Smooth muscle cell (in vitro differentiated cells): ENCODE measurements at regions not wholly inside any gene's neighbourhood (a gene's known extent, or its start where the extent isn't known, plus 50 kb on each side); places are given as distances from the start of the nearest gene placed in this dataset.

Experiments used
- DNase-seq: peaks from one replicate; lab custom pipeline; 2025; ENCODE audit not compliant: unreplicated experiment; lab: John Stamatoyannopoulos, UW
- H2AFZ ChIP-seq: fragments of 200-600 bp; sonication (generic); 2 replicates; pipeline ENCODE4 v1.6.0; 2016; ENCODE audit warnings: antibody characterized with exemption, low read depth, mild to moderate bottlenecking
- H3F3A ChIP-seq: fragments of 200-600 bp; sonication (generic); 2 replicates; pipeline ENCODE4 v1.6.0; 2017; ENCODE audit warnings: antibody characterized with exemption, low read depth
- H3K27ac ChIP-seq: fragments of 200-600 bp; sonication (generic); 2 replicates; pipeline ENCODE4 v1.5.1; 2016; ENCODE audit warnings: low read depth, mild to moderate bottlenecking
- H3K27me3 ChIP-seq: fragments of 200-600 bp; sonication (generic); 2 replicates; pipeline ENCODE4 v1.6.1; 2016; ENCODE audit warnings: low read depth, mild to moderate bottlenecking
- H3K36me3 ChIP-seq: fragments of 200-600 bp; sonication (generic); 2 replicates; pipeline ENCODE4 v1.5.1; 2016; ENCODE audit warnings: low read depth
- H3K4me1 ChIP-seq: fragments of 200-600 bp; sonication (generic); 2 replicates; pipeline ENCODE4 v1.5.1; 2016; ENCODE audit warnings: low read depth
- H3K4me2 ChIP-seq: fragments of 200-600 bp; sonication (generic); 2 replicates; pipeline ENCODE4 v1.6.0; 2016; ENCODE audit warnings: mild to moderate bottlenecking
- H3K4me3 ChIP-seq: fragments of 200-600 bp; sonication (generic); 2 replicates; pipeline ENCODE4 v1.5.1; 2016; ENCODE audit warnings: mild to moderate bottlenecking
- H3K79me2 ChIP-seq: fragments of 200-600 bp; sonication (generic); 2 replicates; pipeline ENCODE4 v1.6.0; 2016; ENCODE audit warnings: low read depth, mild to moderate bottlenecking
- H3K9ac ChIP-seq: fragments of 200-600 bp; sonication (generic); 2 replicates; pipeline ENCODE4 v1.6.0; 2016; ENCODE audit warnings: low read depth
- H3K9me3 ChIP-seq: fragments of 200-600 bp; sonication (generic); replicated peaks from 2 replicates; pipeline ENCODE4 v1.5.1; 2016; ENCODE audit warnings: low read depth
- H4K20me1 ChIP-seq: fragments of 200-600 bp; sonication (generic); 2 replicates; pipeline ENCODE4 v1.6.0; 2016; ENCODE audit warnings: low read depth
- WGBS: methylation state at CpG from one replicate; pipeline ENCODE4 v1.1.7; 2016; ENCODE audit warnings: low lambda C conversion rate; 5-methylcytosine and 5-hydroxymethylcytosine counted together
- TF ChIP-seq, protein P1 (sequence below): fragments of 200-600 bp; sonication (generic); IDR thresholded peaks from 2 replicates; pipeline ENCODE4 v1.5.1; 2017; ENCODE audit warnings: borderline replicate concordance, mild to moderate bottlenecking, antibody characterized with exemption; ENCODE audit not compliant: insufficient read depth, poor library complexity, severe bottlenecking

DNA sequence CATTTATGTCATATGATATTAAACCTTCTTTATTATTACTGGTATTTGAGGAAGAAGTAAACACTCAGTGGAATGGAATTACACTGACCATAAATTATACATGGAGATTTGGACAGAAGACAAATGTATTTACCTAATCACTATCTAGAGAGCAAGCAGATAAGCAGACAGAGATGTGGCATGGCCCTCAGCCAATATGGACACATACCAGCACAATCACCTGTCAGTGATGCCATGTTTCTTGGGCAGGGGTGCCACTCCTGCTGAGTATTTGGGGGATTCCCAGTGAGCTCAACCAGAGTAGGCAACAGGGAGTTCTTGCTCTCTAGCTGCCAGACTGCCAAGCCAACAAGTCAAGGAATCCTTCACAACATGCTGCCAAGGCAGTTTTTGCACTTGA, 866.3 kb upstream of the LRRN3 start:
- Histone ChIP-seq H3K9me3 (no peaks in the 10 kb centered on the region), H3K9ac (no peak overlapping the region), H3K4me3 (no peak overlapping the region), H3F3A (no peaks in the 10 kb centered on the region), H3K36me3 (no peaks in the 10 kb centered on the region), H3K27me3 (no peaks in the 10 kb centered on the region), H4K20me1 (no peaks in the 10 kb centered on the region), H3K79me2 (no peaks in the 10 kb centered on the region), H3K4me1 (no peaks in the 10 kb centered on the region), H3K4me2 (no peak overlapping the region), H2AFZ (no peak overlapping the region), H3K27ac (no peak overlapping the region)
- DNase-seq = no peak
- TF ChIP-seq, protein P1, sequence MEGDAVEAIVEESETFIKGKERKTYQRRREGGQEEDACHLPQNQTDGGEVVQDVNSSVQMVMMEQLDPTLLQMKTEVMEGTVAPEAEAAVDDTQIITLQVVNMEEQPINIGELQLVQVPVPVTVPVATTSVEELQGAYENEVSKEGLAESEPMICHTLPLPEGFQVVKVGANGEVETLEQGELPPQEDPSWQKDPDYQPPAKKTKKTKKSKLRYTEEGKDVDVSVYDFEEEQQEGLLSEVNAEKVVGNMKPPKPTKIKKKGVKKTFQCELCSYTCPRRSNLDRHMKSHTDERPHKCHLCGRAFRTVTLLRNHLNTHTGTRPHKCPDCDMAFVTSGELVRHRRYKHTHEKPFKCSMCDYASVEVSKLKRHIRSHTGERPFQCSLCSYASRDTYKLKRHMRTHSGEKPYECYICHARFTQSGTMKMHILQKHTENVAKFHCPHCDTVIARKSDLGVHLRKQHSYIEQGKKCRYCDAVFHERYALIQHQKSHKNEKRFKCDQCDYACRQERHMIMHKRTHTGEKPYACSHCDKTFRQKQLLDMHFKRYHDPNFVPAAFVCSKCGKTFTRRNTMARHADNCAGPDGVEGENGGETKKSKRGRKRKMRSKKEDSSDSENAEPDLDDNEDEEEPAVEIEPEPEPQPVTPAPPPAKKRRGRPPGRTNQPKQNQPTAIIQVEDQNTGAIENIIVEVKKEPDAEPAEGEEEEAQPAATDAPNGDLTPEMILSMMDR = no peak

DNA sequence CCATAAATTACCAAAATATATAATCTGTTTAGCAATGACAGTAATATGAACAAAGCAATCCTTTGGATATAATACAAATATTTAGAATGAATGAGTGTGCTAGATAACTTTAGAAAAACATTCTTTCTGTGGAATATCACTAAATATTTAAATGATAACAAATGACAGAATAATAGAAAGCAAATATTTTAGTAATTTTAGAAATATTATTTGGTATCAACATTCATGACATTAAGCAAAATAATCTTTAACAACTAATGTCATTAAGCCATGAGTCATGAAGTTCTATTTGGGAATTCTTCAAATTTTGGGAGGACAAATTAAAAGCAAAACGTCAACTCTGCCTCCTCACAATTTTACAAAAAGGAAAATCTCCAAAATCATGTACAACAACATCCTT, 844.8 kb upstream of the LRRN3 start:
- H4K20me1 ChIP-seq = no peaks in the 10 kb centered on the region
- no peak overlapping the region for H3K4me3 ChIP-seq
- H3K9ac ChIP-seq = no peak overlapping the region
- DNase-seq = no peak
- TF ChIP-seq, protein P1 = no peak
- no peaks in the 10 kb centered on the region for H3K79me2 ChIP-seq
- no peak overlapping the region for H3K4me2 ChIP-seq
- WGBS = 91% methylated on average over 1 of the region's 1 CpG
- H2AFZ ChIP-seq = no peak overlapping the region
- H3K27ac ChIP-seq = no peak overlapping the region
- no peaks in the 10 kb centered on the region for H3K27me3 ChIP-seq
- H3K4me1 ChIP-seq = no peaks in the 10 kb centered on the region
- no peaks in the 10 kb centered on the region for H3K9me3 ChIP-seq
- H3K36me3 ChIP-seq = no peaks in the 10 kb centered on the region
- no peaks in the 10 kb centered on the region for H3F3A ChIP-seq

DNA sequence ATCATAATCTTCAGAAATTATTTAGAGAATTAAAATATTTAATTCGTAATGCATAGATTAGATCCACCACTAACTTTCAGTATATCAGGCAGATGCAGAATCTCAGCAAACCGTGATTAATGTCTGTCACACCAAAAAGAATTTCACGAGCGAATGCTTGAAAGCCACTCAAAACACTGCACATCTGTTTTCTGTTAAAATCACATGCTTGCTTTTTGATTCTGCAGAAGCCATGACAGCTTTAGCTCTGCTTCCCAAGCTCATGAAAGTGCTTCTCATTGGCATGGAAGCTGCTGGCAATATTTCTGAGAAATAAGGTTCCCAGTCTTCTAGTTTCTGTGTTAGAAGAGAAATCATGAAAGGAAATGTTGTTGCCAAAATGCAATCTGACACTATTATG, 837.8 kb upstream of the LRRN3 start:
- Histone ChIP-seq H3F3A (no peaks in the 10 kb centered on the region), H3K4me3 (no peak overlapping the region), H2AFZ (peak overlapping the region; percentile 41), H3K4me2 (no peak overlapping the region), H3K9ac (no peak overlapping the region), H3K79me2 (no peaks in the 10 kb centered on the region), H3K9me3 (no peaks in the 10 kb centered on the region), H4K20me1 (no peaks in the 10 kb centered on the region), H3K27ac (no peak overlapping the region), H3K27me3 (no peaks in the 10 kb centered on the region), H3K4me1 (no peaks in the 10 kb centered on the region), H3K36me3 (no peaks in the 10 kb centered on the region)
- DNase-seq = no peak
- TF ChIP-seq, protein P1 = no peak
- WGBS = 44% methylated on average over 4 of the region's 4 CpGs

GRCh38 chr7:110257673-110258072, 833.3 kb upstream of the LRRN3 start:
- WGBS = 93% methylated on average over 3 of the region's 3 CpGs
- no peak overlapping the region for H2AFZ ChIP-seq
- H4K20me1 ChIP-seq = no peaks in the 10 kb centered on the region
- H3K9ac ChIP-seq = no peak overlapping the region
- no peaks in the 10 kb centered on the region for H3F3A ChIP-seq
- no peaks in the 10 kb centered on the region for H3K27me3 ChIP-seq
- H3K4me2 ChIP-seq = no peak overlapping the region
- no peak overlapping the region for H3K27ac ChIP-seq
- no peaks in the 10 kb centered on the region for H3K9me3 ChIP-seq
- H3K4me3 ChIP-seq = no peak overlapping the region
- H3K4me1 ChIP-seq = no peaks in the 10 kb centered on the region
- H3K36me3 ChIP-seq = no peaks in the 10 kb centered on the region
- no peaks in the 10 kb centered on the region for H3K79me2 ChIP-seq
- TF ChIP-seq, protein P1 = no peak
- DNase-seq = no peak
